Activated CD4-positive, alpha-beta memory T cell treated with anti-CD3 and anti-CD28 coated beads for 36 hours (primary cell): ENCODE measurements at regions not wholly inside any gene's neighbourhood (a gene's known extent, or its start where the extent isn't known, plus 50 kb on each side); places are given as distances from the start of the nearest gene placed in this dataset.

Experiments used
- CTCF ChIA-PET: fragments of 350-600 bp; sonication (Branson Sonifier 250); formaldehyde crosslinking; loops from one replicate; lab custom pipeline; 2021; ENCODE audit warnings: antibody characterized with exemption, inconsistent platforms; lab: Charles Lee
- POLR2A ChIA-PET: fragments of 350-600 bp; sonication (Branson Sonifier 250); formaldehyde crosslinking; loops from one replicate; lab custom pipeline; 2021; ENCODE audit warnings: antibody characterized with exemption; lab: Charles Lee
- DNase-seq: peaks from one replicate; pipeline ENCODE4 v3.0.0-alpha.2; 2020
- H3K27ac Mint-ChIP-seq: one replicate; pipeline ENCODE4 v1.8.0; 2021; ENCODE audit warnings: mixed read lengths
- H3K27me3 Mint-ChIP-seq: one replicate; pipeline ENCODE4 v1.8.0; 2021; ENCODE audit warnings: mixed read lengths
- H3K36me3 Mint-ChIP-seq: one replicate; pipeline ENCODE4 v1.8.0; 2021; ENCODE audit warnings: mixed read lengths
- H3K4me1 Mint-ChIP-seq: one replicate; pipeline ENCODE4 v1.8.0; 2021; ENCODE audit warnings: low read depth, mixed read lengths
- H3K4me3 Mint-ChIP-seq: one replicate; pipeline ENCODE4 v1.8.0; 2021; ENCODE audit warnings: mild to moderate bottlenecking, mixed read lengths
- H3K9me3 Mint-ChIP-seq: one replicate; pipeline ENCODE4 v1.8.0; 2021; ENCODE audit warnings: mixed read lengths
- intact Hi-C: fragments of 100-400 bp; cut with micrococcal nuclease; formaldehyde crosslinking; loops from one replicate; pipeline ENCODE4 v1.15.1; 2023

- Mint-ChIP-seq H3K4me3 (no peak overlapping the region), H3K27me3 (no peaks in the 10 kb centered on the region), H3K4me1 (no peaks in the 10 kb centered on the region), H3K36me3 (no peaks in the 10 kb centered on the region), H3K27ac (no peak overlapping the region), H3K9me3 (peaks cover 2% of the 10 kb centered on the region)
- intact Hi-C loops, result no loop called here
- ChIA-PET CTCF (no interaction called here), POLR2A (no interaction called here)
- no peak for DNase-seq
Measured at GRCh38 chrX:114162068-114162735, 421.7 kb upstream of the HTR2C start.

- no peak for DNase-seq
- Mint-ChIP-seq H3K4me3 (no peak overlapping the region), H3K9me3 (no peaks in the 10 kb centered on the region), H3K27me3 (no peaks in the 10 kb centered on the region), H3K4me1 (no peaks in the 10 kb centered on the region), H3K36me3 (no peaks in the 10 kb centered on the region), H3K27ac (no peak overlapping the region)
- intact Hi-C loops, result no loop called here
- CTCF ChIA-PET, result no interaction called here
- POLR2A ChIA-PET, result no interaction called here
Measured at GRCh38 chrX:114152801-114153200, 431.1 kb upstream of the HTR2C start.

- H3K27ac Mint-ChIP-seq, result no peak overlapping the region
- CTCF ChIA-PET, result no interaction called here
- no peaks in the 10 kb centered on the region for H3K9me3 Mint-ChIP-seq
- H3K27me3 Mint-ChIP-seq, result no peaks in the 10 kb centered on the region
- no peaks in the 10 kb centered on the region for H3K36me3 Mint-ChIP-seq
- POLR2A ChIA-PET, result no interaction called here
- no peaks in the 10 kb centered on the region for H3K4me1 Mint-ChIP-seq
- intact Hi-C loops, result no loop called here
- no peak overlapping the region for H3K4me3 Mint-ChIP-seq
- no peak for DNase-seq
Measured at GRCh38 chrX:114152130-114152529, 431.8 kb upstream of the HTR2C start.

GRCh38 chrX:114134465-114134864 lies 449.4 kb upstream of the HTR2C start:
- ChIA-PET CTCF (no interaction called here), POLR2A (no interaction called here)
- no peaks in the 10 kb centered on the region for H3K27me3 Mint-ChIP-seq
- H3K27ac Mint-ChIP-seq, result no peak overlapping the region
- no peaks in the 10 kb centered on the region for H3K36me3 Mint-ChIP-seq
- no peaks in the 10 kb centered on the region for H3K4me1 Mint-ChIP-seq
- no peak for DNase-seq
- intact Hi-C loops, result no loop called here
- no peak overlapping the region for H3K4me3 Mint-ChIP-seq
- H3K9me3 Mint-ChIP-seq, result peaks cover 3% of the 10 kb centered on the region

- Mint-ChIP-seq H3K4me1 (no peaks in the 10 kb centered on the region), H3K27ac (no peak overlapping the region), H3K27me3 (no peaks in the 10 kb centered on the region), H3K36me3 (no peaks in the 10 kb centered on the region), H3K4me3 (no peak overlapping the region), H3K9me3 (peaks cover 3% of the 10 kb centered on the region)
- CTCF ChIA-PET, result no interaction called here
- intact Hi-C loops, result no loop called here
- POLR2A ChIA-PET, result no interaction called here
- DNase-seq, result no peak
Measured at GRCh38 chrX:114127411-114128025, 456.4 kb upstream of the HTR2C start.

GRCh38 chrX:114127005-114127404 lies 456.9 kb upstream of the HTR2C start:
- intact Hi-C loops, result no loop called here
- Mint-ChIP-seq H3K4me3 (no peak overlapping the region), H3K36me3 (no peaks in the 10 kb centered on the region), H3K27ac (no peak overlapping the region), H3K9me3 (peaks cover 4% of the 10 kb centered on the region), H3K27me3 (no peaks in the 10 kb centered on the region), H3K4me1 (no peaks in the 10 kb centered on the region)
- no peak for DNase-seq
- POLR2A ChIA-PET, result no interaction called here
- CTCF ChIA-PET, result no interaction called here

GRCh38 chrX:114101081-114101480 lies 482.8 kb upstream of the HTR2C start:
- Mint-ChIP-seq H3K27ac (no peak overlapping the region), H3K4me1 (no peaks in the 10 kb centered on the region), H3K27me3 (no peaks in the 10 kb centered on the region), H3K4me3 (no peak overlapping the region), H3K9me3 (no peaks in the 10 kb centered on the region), H3K36me3 (no peaks in the 10 kb centered on the region)
- intact Hi-C loops, result no loop called here
- POLR2A ChIA-PET, result no interaction called here
- no peak for DNase-seq
- CTCF ChIA-PET, result no interaction called here

GRCh38 chrX:114097866-114098265 lies 486.0 kb upstream of the HTR2C start:
- Mint-ChIP-seq H3K36me3 (no peaks in the 10 kb centered on the region), H3K27ac (no peak overlapping the region), H3K4me1 (no peaks in the 10 kb centered on the region), H3K27me3 (no peaks in the 10 kb centered on the region), H3K4me3 (no peak overlapping the region), H3K9me3 (no peaks in the 10 kb centered on the region)
- intact Hi-C loops, result no loop called here
- ChIA-PET POLR2A (no interaction called here), CTCF (no interaction called here)
- DNase-seq, result no peak

- intact Hi-C loops, result no loop called here
- CTCF ChIA-PET, result no interaction called here
- no peaks in the 10 kb centered on the region for H3K27me3 Mint-ChIP-seq
Measured at GRCh38 chrX:114097427-114097826, 486.5 kb upstream of the HTR2C start.

GRCh38 chrX:114095789-114096188 lies 488.1 kb upstream of the HTR2C start:
- intact Hi-C loops, result no loop called here
- Mint-ChIP-seq H3K4me3 (no peak overlapping the region), H3K27ac (no peak overlapping the region), H3K27me3 (no peaks in the 10 kb centered on the region), H3K4me1 (no peaks in the 10 kb centered on the region), H3K36me3 (no peaks in the 10 kb centered on the region), H3K9me3 (peaks cover 5% of the 10 kb centered on the region)
- ChIA-PET CTCF (no interaction called here), POLR2A (no interaction called here)
- no peak for DNase-seq

More at GRCh38 chrX:114097427-114097826, 486.5 kb upstream of the HTR2C start:
- peaks cover 3% of the 10 kb centered on the region for H3K9me3 Mint-ChIP-seq
- POLR2A ChIA-PET, result no interaction called here
- no peaks in the 10 kb centered on the region for H3K36me3 Mint-ChIP-seq
- DNase-seq, result no peak
- no peak overlapping the region for H3K27ac Mint-ChIP-seq
- no peak overlapping the region for H3K4me3 Mint-ChIP-seq
- no peaks in the 10 kb centered on the region for H3K4me1 Mint-ChIP-seq

GRCh38 chrX:114087543-114087942 lies 496.3 kb upstream of the HTR2C start:
- H3K4me1 Mint-ChIP-seq, result no peaks in the 10 kb centered on the region
- intact Hi-C loops, result no loop called here
- CTCF ChIA-PET, result no interaction called here
- no peak overlapping the region for H3K4me3 Mint-ChIP-seq
- H3K36me3 Mint-ChIP-seq, result no peaks in the 10 kb centered on the region
- peaks cover 3% of the 10 kb centered on the region for H3K9me3 Mint-ChIP-seq
- H3K27me3 Mint-ChIP-seq, result no peaks in the 10 kb centered on the region
- H3K27ac Mint-ChIP-seq, result no peak overlapping the region
- POLR2A ChIA-PET, result no interaction called here
- no peak for DNase-seq

GRCh38 chrX:114077773-114078172 lies 506.1 kb upstream of the HTR2C start:
- ChIA-PET CTCF (no interaction called here), POLR2A (no interaction called here)
- no peaks in the 10 kb centered on the region for H3K4me1 Mint-ChIP-seq
- H3K27ac Mint-ChIP-seq, result no peak overlapping the region
- peaks cover 2% of the 10 kb centered on the region for H3K9me3 Mint-ChIP-seq
- H3K27me3 Mint-ChIP-seq, result no peaks in the 10 kb centered on the region
- no peak overlapping the region for H3K4me3 Mint-ChIP-seq
- no peaks in the 10 kb centered on the region for H3K36me3 Mint-ChIP-seq
- no peak for DNase-seq
- intact Hi-C loops, result no loop called here

- POLR2A ChIA-PET, result no interaction called here
- no peaks in the 10 kb centered on the region for H3K27me3 Mint-ChIP-seq
- intact Hi-C loops, result no loop called here
- DNase-seq, result no peak
- H3K4me1 Mint-ChIP-seq, result no peaks in the 10 kb centered on the region
- peaks cover 2% of the 10 kb centered on the region for H3K9me3 Mint-ChIP-seq
- no peaks in the 10 kb centered on the region for H3K36me3 Mint-ChIP-seq
- H3K27ac Mint-ChIP-seq, result no peak overlapping the region
- CTCF ChIA-PET, result no interaction called here
- no peak overlapping the region for H3K4me3 Mint-ChIP-seq
Measured at GRCh38 chrX:114075073-114075673, 508.7 kb upstream of the HTR2C start.
